Natural killer cell (primary cell): ENCODE measurements at regions not wholly inside any gene's neighbourhood (a gene's known extent, or its start where the extent isn't known, plus 50 kb on each side); places are given as distances from the start of the nearest gene placed in this dataset.

ENCODE experiments used
- ATAC-seq, 3 donors: fragments of 150-1000 bp in 2 of 3; fragments of 200-7000 bp in 1 of 3; cut with Tn5 transposase; 1 replicate in 1 of 3; 2 replicates in 2 of 3; pipeline ENCODE4 v1.10.0; 2021; ENCODE audit warnings: mild to moderate bottlenecking in 2 of 3, moderate library complexity in 2 of 3
- DNase-seq, 2 donors: peaks; one replicate each; pipeline versions ENCODE4 v3.0.0 to v3.0.0-alpha.2; 2013 to 2021; ENCODE audit warnings: mixed read lengths in 1 of 2
- H3K27ac ChIP-seq: one replicate; pipeline ENCODE4 v1.5.1; 2013; ENCODE audit warnings: mild to moderate bottlenecking, low read length
- H3K27me3 ChIP-seq: one replicate; pipeline ENCODE4 v1.6.1; 2013; ENCODE audit warnings: low read length; ENCODE audit not compliant: control insufficient read depth, insufficient read depth
- H3K36me3 ChIP-seq: one replicate; pipeline ENCODE4 v1.6.1; 2013; ENCODE audit warnings: low read length; ENCODE audit not compliant: control insufficient read depth, insufficient read depth
- H3K4me1 ChIP-seq: one replicate; pipeline ENCODE4 v1.6.1; 2013; ENCODE audit warnings: low read length; ENCODE audit not compliant: control insufficient read depth, insufficient read depth
- H3K4me3 ChIP-seq: one replicate; pipeline ENCODE4 v1.5.1; 2013; ENCODE audit warnings: low read length
- H3K9me3 ChIP-seq: one replicate; pipeline ENCODE4 v1.6.1; 2013; ENCODE audit warnings: low read length; ENCODE audit not compliant: control insufficient read depth, insufficient read depth
- H3K27ac Mint-ChIP-seq, 2 donors: one replicate each; pipeline ENCODE4 v1.8.0; 2022; ENCODE audit warnings: mild to moderate bottlenecking in 2 of 2, mixed read lengths in 2 of 2, moderate library complexity in 1 of 2
- H3K27me3 Mint-ChIP-seq, 2 donors: one replicate each; pipeline ENCODE4 v1.8.0; 2022; ENCODE audit warnings: low read depth in 2 of 2, mixed read lengths in 2 of 2
- H3K36me3 Mint-ChIP-seq: one replicate; pipeline ENCODE4 v1.8.0; 2022; ENCODE audit warnings: mixed read lengths
- H3K4me1 Mint-ChIP-seq, 2 donors: one replicate each; pipeline ENCODE4 v1.8.0; 2022; ENCODE audit warnings: mixed read lengths in 2 of 2
- H3K4me3 Mint-ChIP-seq: one replicate; pipeline ENCODE4 v1.8.0; 2022; ENCODE audit warnings: mild to moderate bottlenecking, moderate library complexity, mixed read lengths
- H3K9me3 Mint-ChIP-seq, 2 donors: one replicate each; pipeline ENCODE4 v1.8.0; 2022; ENCODE audit warnings: mixed read lengths in 2 of 2
- CTCF ChIP-seq: fragments of 200-600 bp; IDR thresholded peaks from one replicate; pipeline ENCODE4 v1.8.0; 2022; ENCODE audit warnings: antibody characterized with exemption
- WGBS: methylation state at CpG from one replicate; pipeline ENCODE4 v1.1.7; 2013; ENCODE audit warnings: missing lambda C conversion rate; ENCODE audit not compliant: insufficient coverage; 5-methylcytosine and 5-hydroxymethylcytosine counted together
- intact Hi-C: fragments of 100-400 bp; cut with micrococcal nuclease; formaldehyde crosslinking; loops from one replicate; pipeline ENCODE4 v1.14.2; 2022

- Histone ChIP-seq H3K4me1 (no peaks in the 10 kb centered on the region), H3K36me3 (no peaks in the 10 kb centered on the region), H3K27me3 (no peaks in the 10 kb centered on the region), H3K27ac (no peak overlapping the region), H3K9me3 (no peaks in the 10 kb centered on the region), H3K4me3 (no peak overlapping the region)
- intact Hi-C loops, result no loop called here
- H3K9me3 Mint-ChIP-seq, result no peaks in the 10 kb centered on the region
- no peak for TF ChIP-seq CTCF
- WGBS, result 89% methylated on average over 6 of the region's 6 CpGs
- DNase-seq, result no peak
- no peaks in the 10 kb centered on the region for H3K4me1 Mint-ChIP-seq
- H3K27ac Mint-ChIP-seq, result no peak overlapping the region
- no peak overlapping the region for H3K4me3 Mint-ChIP-seq
- no peaks in the 10 kb centered on the region for H3K27me3 Mint-ChIP-seq
- H3K36me3 Mint-ChIP-seq, result no peaks in the 10 kb centered on the region
- no peak for ATAC-seq
Observed at GRCh38 chr2:238507836-238508235, 81.1 kb downstream of the ASB1 start.

- no peak overlapping the region for H3K27ac ChIP-seq
- WGBS, result 84% methylated on average over 12 of the region's 12 CpGs
- Mint-ChIP-seq H3K27ac (no peak overlapping the region), H3K4me3 (no peak overlapping the region), H3K4me1 (no peaks in the 10 kb centered on the region), H3K9me3 (no peaks in the 10 kb centered on the region), H3K27me3 (no peaks in the 10 kb centered on the region), H3K36me3 (no peaks in the 10 kb centered on the region)
- TF ChIP-seq CTCF, result no peak
- H3K4me3 ChIP-seq, result no peak overlapping the region
- no peaks in the 10 kb centered on the region for H3K4me1 ChIP-seq
- intact Hi-C loops, result no loop called here
- ATAC-seq, result no peak
- H3K36me3 ChIP-seq, result no peaks in the 10 kb centered on the region
- no peaks in the 10 kb centered on the region for H3K27me3 ChIP-seq
- H3K9me3 ChIP-seq, result no peaks in the 10 kb centered on the region
- DNase-seq, result no peak
Observed at GRCh38 chr2:238509151-238509835, 82.6 kb downstream of the ASB1 start.

GRCh38 chr2:238509903-238510302, 83.2 kb downstream of the ASB1 start:
- TF ChIP-seq CTCF, result no peak
- Mint-ChIP-seq H3K27ac (no peak overlapping the region), H3K36me3 (no peaks in the 10 kb centered on the region), H3K4me1 (no peaks in the 10 kb centered on the region), H3K4me3 (no peak overlapping the region), H3K27me3 (no peaks in the 10 kb centered on the region), H3K9me3 (no peaks in the 10 kb centered on the region)
- Histone ChIP-seq H3K4me1 (no peaks in the 10 kb centered on the region), H3K4me3 (no peak overlapping the region), H3K27ac (no peak overlapping the region), H3K9me3 (no peaks in the 10 kb centered on the region), H3K36me3 (no peaks in the 10 kb centered on the region), H3K27me3 (no peaks in the 10 kb centered on the region)
- intact Hi-C loops, result no loop called here
- 91% methylated on average over 4 of the region's 7 CpGs for WGBS
- ATAC-seq, result no peak
- no peak for DNase-seq
